Endodermal cell (in vitro differentiated cells): ENCODE measurements at regions not wholly inside any gene's neighbourhood (a gene's known extent, or its start where the extent isn't known, plus 50 kb on each side); places are given as distances from the start of the nearest gene placed in this dataset.
A peak's percentile ranks its signal among the peaks of the same experiment; 100 is the strongest.

Experiments
- DNase-seq: peaks from one replicate; pipeline ENCODE4 v3.0.0-alpha.2; 2017
- H3K27ac ChIP-seq: 2 replicates; pipeline ENCODE4 v1.5.1; 2013; ENCODE audit warnings: mild to moderate bottlenecking, low read depth, low read length, moderate library complexity
- H3K27me3 ChIP-seq: 2 replicates; pipeline ENCODE4 v1.6.1; 2013; ENCODE audit warnings: mild to moderate bottlenecking, low read length, moderate library complexity; ENCODE audit not compliant: insufficient read depth, control insufficient read depth, poor library complexity, severe bottlenecking
- H3K36me3 ChIP-seq: 2 replicates; pipeline ENCODE4 v1.7.0; 2013; ENCODE audit warnings: mild to moderate bottlenecking, low read length, moderate library complexity; ENCODE audit not compliant: control insufficient read depth, insufficient read depth
- H3K4me1 ChIP-seq: one replicate; pipeline ENCODE4 v1.7.0; 2013; ENCODE audit warnings: low read length; ENCODE audit not compliant: control insufficient read depth, insufficient read depth
- H3K4me3 ChIP-seq: 2 replicates; pipeline ENCODE4 v1.5.1; 2013; ENCODE audit warnings: mild to moderate bottlenecking, low read length, moderate library complexity
- H3K9ac ChIP-seq: 2 replicates; pipeline ENCODE4 v1.6.1; 2013; ENCODE audit warnings: mild to moderate bottlenecking, low read length, moderate library complexity; ENCODE audit not compliant: poor library complexity, severe bottlenecking; ENCODE audit errors: extremely low read depth
- H3K9me3 ChIP-seq: 2 replicates; pipeline ENCODE4 v1.6.1; 2013; ENCODE audit warnings: mild to moderate bottlenecking, low read length, moderate library complexity; ENCODE audit not compliant: control insufficient read depth
- H3K27ac Mint-ChIP-seq: 2 replicates; pipeline ENCODE4 v1.8.0; 2020; ENCODE audit warnings: mixed read lengths
- H3K27me3 Mint-ChIP-seq: 2 replicates; pipeline ENCODE4 v1.8.0; 2021; ENCODE audit warnings: mild to moderate bottlenecking, mixed read lengths; ENCODE audit not compliant: insufficient read depth
- H3K36me3 Mint-ChIP-seq: 2 replicates; pipeline ENCODE4 v1.8.0; 2020; ENCODE audit warnings: low read depth, mixed read lengths
- H3K4me1 Mint-ChIP-seq: 2 replicates; pipeline ENCODE4 v1.8.0; 2020; ENCODE audit warnings: mixed read lengths
- H3K4me3 Mint-ChIP-seq: 2 replicates; pipeline ENCODE4 v1.8.0; 2020; ENCODE audit warnings: mild to moderate bottlenecking, moderate library complexity, mixed read lengths
- H3K9me3 Mint-ChIP-seq: 2 replicates; pipeline ENCODE4 v1.8.0; 2020; ENCODE audit warnings: mild to moderate bottlenecking, mixed read lengths
- WGBS, 2 experiments: methylation state at CpG; one replicate each; pipeline versions ENCODE4 v1.1.5 to v1.1.7; 2013; ENCODE audit warnings: missing lambda C conversion rate in 2 of 2, mixed read lengths in 1 of 2; ENCODE audit not compliant: insufficient coverage in 1 of 2, insufficient read length in 1 of 2; 5-methylcytosine and 5-hydroxymethylcytosine counted together
- microRNA-seq: library from miRNA; unstranded; fragments of <30 nt; microRNA quantifications from one replicate; pipeline ENCODE4 v1.2.0, GENCODE V29; 2020; ENCODE audit warnings: borderline microRNAs expressed
- TF ChIP-seq, protein P1 (sequence below): fragments of 200-600 bp; sonication (generic); conservative IDR thresholded peaks from 2 replicates; pipeline ENCODE4 v1.5.0; 2021; ENCODE audit warnings: antibody characterized with exemption, mild to moderate bottlenecking

DNA sequence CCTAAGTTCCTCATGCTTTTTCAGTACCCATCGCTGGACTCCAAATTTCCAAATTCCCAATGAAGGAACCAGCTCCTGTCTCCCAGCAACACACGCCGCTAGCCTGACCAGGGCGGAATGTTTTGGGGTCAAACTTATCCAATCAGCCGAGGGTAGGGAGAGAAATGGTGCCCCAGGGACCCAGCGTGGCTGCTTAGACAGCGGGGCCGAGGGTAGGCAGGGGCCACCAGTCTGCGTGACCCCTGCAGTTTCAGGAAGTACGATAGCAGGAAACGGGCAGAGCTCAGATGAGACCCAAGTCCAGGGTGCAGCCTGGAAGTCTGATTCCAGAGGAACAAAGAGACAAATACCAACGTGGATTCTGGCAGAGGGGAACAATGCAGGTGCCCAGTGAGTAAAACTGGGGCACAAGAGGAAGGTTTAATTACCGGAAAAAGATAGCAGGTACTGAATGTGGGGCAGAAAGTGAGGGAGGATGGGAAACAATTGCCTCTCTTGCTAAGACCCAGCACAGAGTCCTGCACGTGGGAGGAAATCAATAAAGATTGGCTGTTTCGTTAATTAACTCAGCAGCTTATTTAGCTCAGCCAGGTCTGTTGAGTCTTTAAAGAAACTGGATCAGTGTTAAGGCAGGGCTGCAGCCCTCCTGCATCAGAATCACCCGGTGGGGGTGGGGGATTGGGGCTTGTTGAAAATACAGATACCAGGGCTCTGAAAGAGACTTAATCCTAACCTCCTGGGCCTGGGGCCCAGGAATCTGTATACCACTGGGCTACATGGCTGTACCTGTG, 50.4 kb upstream of the NFE2L3 start:
- Mint-ChIP-seq H3K4me1 (peaks cover 16% of the 10 kb centered on the region), H3K27ac (peak overlapping the region; percentile 87), H3K36me3 (no peaks in the 10 kb centered on the region), H3K27me3 (peaks cover 2% of the 10 kb centered on the region), H3K4me3 (peak overlapping the region; percentile 6), H3K9me3 (no peaks in the 10 kb centered on the region)
- no peaks in the 10 kb centered on the region for H3K36me3 ChIP-seq
- DNase-seq: peak; percentile 62
- H3K27me3 ChIP-seq: no peaks in the 10 kb centered on the region
- H3K9ac ChIP-seq: no peak overlapping the region
- TF ChIP-seq, protein P1, sequence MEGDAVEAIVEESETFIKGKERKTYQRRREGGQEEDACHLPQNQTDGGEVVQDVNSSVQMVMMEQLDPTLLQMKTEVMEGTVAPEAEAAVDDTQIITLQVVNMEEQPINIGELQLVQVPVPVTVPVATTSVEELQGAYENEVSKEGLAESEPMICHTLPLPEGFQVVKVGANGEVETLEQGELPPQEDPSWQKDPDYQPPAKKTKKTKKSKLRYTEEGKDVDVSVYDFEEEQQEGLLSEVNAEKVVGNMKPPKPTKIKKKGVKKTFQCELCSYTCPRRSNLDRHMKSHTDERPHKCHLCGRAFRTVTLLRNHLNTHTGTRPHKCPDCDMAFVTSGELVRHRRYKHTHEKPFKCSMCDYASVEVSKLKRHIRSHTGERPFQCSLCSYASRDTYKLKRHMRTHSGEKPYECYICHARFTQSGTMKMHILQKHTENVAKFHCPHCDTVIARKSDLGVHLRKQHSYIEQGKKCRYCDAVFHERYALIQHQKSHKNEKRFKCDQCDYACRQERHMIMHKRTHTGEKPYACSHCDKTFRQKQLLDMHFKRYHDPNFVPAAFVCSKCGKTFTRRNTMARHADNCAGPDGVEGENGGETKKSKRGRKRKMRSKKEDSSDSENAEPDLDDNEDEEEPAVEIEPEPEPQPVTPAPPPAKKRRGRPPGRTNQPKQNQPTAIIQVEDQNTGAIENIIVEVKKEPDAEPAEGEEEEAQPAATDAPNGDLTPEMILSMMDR: no peak
- H3K27ac ChIP-seq: peak overlapping the region; percentile 88
- H3K4me1 ChIP-seq: peaks cover 5% of the 10 kb centered on the region
- WGBS, 2 experiments: 50 to 67% methylated on average over 10 to 16 of the region's 16 CpGs
- H3K4me3 ChIP-seq: no peak overlapping the region
- H3K9me3 ChIP-seq: no peaks in the 10 kb centered on the region

- 93 to 100% methylated on average over 1 to 4 of the region's 4 CpGs for WGBS, 2 experiments
- H3K9ac ChIP-seq: no peak overlapping the region
- no peak overlapping the region for H3K4me3 ChIP-seq
- no peak overlapping the region for H3K4me3 Mint-ChIP-seq
- H3K36me3 ChIP-seq: no peaks in the 10 kb centered on the region
- peaks cover 16% of the 10 kb centered on the region for H3K4me1 Mint-ChIP-seq
- H3K27me3 ChIP-seq: no peaks in the 10 kb centered on the region
- peaks cover 5% of the 10 kb centered on the region for H3K4me1 ChIP-seq
- no peaks in the 10 kb centered on the region for H3K9me3 Mint-ChIP-seq
- no peaks in the 10 kb centered on the region for H3K9me3 ChIP-seq
- no peaks in the 10 kb centered on the region for H3K36me3 Mint-ChIP-seq
- peak overlapping the region; percentile 88 for H3K27ac ChIP-seq
- no peak for DNase-seq
- H3K27ac Mint-ChIP-seq: peak overlapping the region; percentile 70
- TF ChIP-seq, protein P1: no peak
- H3K27me3 Mint-ChIP-seq: peaks cover 2% of the 10 kb centered on the region
These were observed 49.8 kb upstream of the NFE2L3 start for GRCh38 chr7:26102176-26102575.

Small RNA genes in the stretch of these regions (microRNA-seq; reads per million reads assigned to microRNA genes)
- 237 reads per million, percentile 83 among the genes with 10 or more reads in this experiment for gene MIR148A
